ENCODE measurements at regions not wholly inside any gene's neighbourhood (a gene's known extent, or its start where the extent isn't known, plus 50 kb on each side); places are given as distances from the start of the nearest gene placed in this dataset.

- TF ChIP-seq CTCF (IDR thresholded peaks at IDR 0.05; ENCODE audit: insufficient read depth, missing control alignments): no peak
- no peak for DNase-seq (ENCODE audit: insufficient read length, low spot score)
- no peak for FAIRE-seq
Observed at GRCh38 chr22:26097840-26098239, 71.4 kb upstream of the SEZ6L start.

- FAIRE-seq: no peak
- DNase-seq (ENCODE audit: insufficient read length, low spot score): no peak
- no peak for TF ChIP-seq CTCF (IDR thresholded peaks at IDR 0.05; ENCODE audit: insufficient read depth, missing control alignments)
Observed at GRCh38 chr22:26103023-26103422, 66.2 kb upstream of the SEZ6L start.

GRCh38 chr22:26106412-26106811 lies 62.9 kb upstream of the SEZ6L start:
- no peak for TF ChIP-seq CTCF (IDR thresholded peaks at IDR 0.05; ENCODE audit: insufficient read depth, missing control alignments)

GRCh38 chr22:26109686-26110315 lies 59.5 kb upstream of the SEZ6L start:
- no peak for TF ChIP-seq CTCF (IDR thresholded peaks at IDR 0.05; ENCODE audit: insufficient read depth, missing control alignments)
- FAIRE-seq (no peak), DNase-seq (ENCODE audit: insufficient read length, low spot score) (no peak)

More at GRCh38 chr22:26106412-26106811, 62.9 kb upstream of the SEZ6L start:
- DNase-seq (ENCODE audit: insufficient read length, low spot score) (no peak), FAIRE-seq (no peak)

GRCh38 chr22:26114826-26115225 lies 54.4 kb upstream of the SEZ6L start:
- TF ChIP-seq CTCF (IDR thresholded peaks at IDR 0.05; ENCODE audit: insufficient read depth, missing control alignments): no peak
- FAIRE-seq (no peak), DNase-seq (ENCODE audit: insufficient read length, low spot score) (no peak)

GRCh38 chr22:26115266-26115665 lies 54.0 kb upstream of the SEZ6L start:
- DNase-seq (ENCODE audit: insufficient read length, low spot score): no peak
- TF ChIP-seq CTCF (IDR thresholded peaks at IDR 0.05; ENCODE audit: insufficient read depth, missing control alignments): no peak
- no peak for FAIRE-seq
